Left ventricle myocardium inferior (tissue), 1 donor: ENCODE measurements at regions not wholly inside any gene's neighbourhood (a gene's known extent, or its start where the extent isn't known, plus 50 kb on each side); places are given as distances from the start of the nearest gene placed in this dataset.

Experiments used
- DNase-seq: peaks from one replicate; pipeline ENCODE4 v3.0.0-alpha.2; 2020
- H3K27ac ChIP-seq: fragments of 200-600 bp; replicated peaks from 2 replicates; pipeline ENCODE4 v1.8.0; 2021
- H3K27me3 ChIP-seq: fragments of 200-600 bp; 2 replicates; pipeline ENCODE4 v1.8.0; 2021; ENCODE audit warnings: low read depth
- H3K36me3 ChIP-seq: fragments of 200-600 bp; 2 replicates; pipeline ENCODE4 v1.8.0; 2021
- H3K4me1 ChIP-seq: fragments of 200-600 bp; 2 replicates; pipeline ENCODE4 v1.8.0; 2021
- H3K4me3 ChIP-seq: fragments of 200-600 bp; 2 replicates; pipeline ENCODE4 v1.8.0; 2021; ENCODE audit warnings: mild to moderate bottlenecking, moderate library complexity
- H3K9me3 ChIP-seq: fragments of 200-600 bp; replicated peaks from 2 replicates; pipeline ENCODE4 v1.8.0; 2021
- intact Hi-C: fragments of 100-400 bp; cut with micrococcal nuclease; formaldehyde crosslinking; loops from one replicate; pipeline ENCODE4 v1.11.0; 2022
- TF ChIP-seq, protein P1 (sequence below): fragments of 200-600 bp; IDR thresholded peaks from 2 replicates; pipeline ENCODE4 v1.8.0; 2021; ENCODE audit warnings: antibody characterized with exemption, mild to moderate bottlenecking, borderline replicate concordance
- donor health status: DM: no; HTN: yes; CAD: no; lungs with severe emphysema.

DNA sequence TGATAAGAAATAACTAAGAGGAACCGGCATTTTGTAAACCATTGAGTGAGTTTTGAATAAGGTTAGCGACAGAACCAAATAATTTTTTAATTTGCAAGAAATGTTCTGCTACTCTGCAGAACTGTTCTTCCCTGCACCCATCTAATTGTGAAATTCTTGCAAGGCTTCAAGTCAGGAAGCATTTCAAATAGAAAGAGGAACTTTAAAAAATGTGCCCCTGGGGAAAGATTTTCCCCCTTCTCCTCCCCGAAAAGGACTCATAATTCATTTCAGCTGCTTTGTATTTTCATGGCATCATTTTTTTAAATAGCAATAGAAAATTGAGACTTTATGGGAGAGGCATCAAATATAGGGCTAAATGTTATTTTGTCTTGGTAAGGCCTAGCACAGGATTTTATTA lies 180.9 kb upstream of the ANKRD55 start:
- H3K27me3 ChIP-seq = no peaks in the 10 kb centered on the region
- no peaks in the 10 kb centered on the region for H3K36me3 ChIP-seq
- DNase-seq = no peak
- H3K4me1 ChIP-seq = peaks cover 47% of the 10 kb centered on the region
- TF ChIP-seq, protein P1, sequence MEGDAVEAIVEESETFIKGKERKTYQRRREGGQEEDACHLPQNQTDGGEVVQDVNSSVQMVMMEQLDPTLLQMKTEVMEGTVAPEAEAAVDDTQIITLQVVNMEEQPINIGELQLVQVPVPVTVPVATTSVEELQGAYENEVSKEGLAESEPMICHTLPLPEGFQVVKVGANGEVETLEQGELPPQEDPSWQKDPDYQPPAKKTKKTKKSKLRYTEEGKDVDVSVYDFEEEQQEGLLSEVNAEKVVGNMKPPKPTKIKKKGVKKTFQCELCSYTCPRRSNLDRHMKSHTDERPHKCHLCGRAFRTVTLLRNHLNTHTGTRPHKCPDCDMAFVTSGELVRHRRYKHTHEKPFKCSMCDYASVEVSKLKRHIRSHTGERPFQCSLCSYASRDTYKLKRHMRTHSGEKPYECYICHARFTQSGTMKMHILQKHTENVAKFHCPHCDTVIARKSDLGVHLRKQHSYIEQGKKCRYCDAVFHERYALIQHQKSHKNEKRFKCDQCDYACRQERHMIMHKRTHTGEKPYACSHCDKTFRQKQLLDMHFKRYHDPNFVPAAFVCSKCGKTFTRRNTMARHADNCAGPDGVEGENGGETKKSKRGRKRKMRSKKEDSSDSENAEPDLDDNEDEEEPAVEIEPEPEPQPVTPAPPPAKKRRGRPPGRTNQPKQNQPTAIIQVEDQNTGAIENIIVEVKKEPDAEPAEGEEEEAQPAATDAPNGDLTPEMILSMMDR = no peak
- no peak overlapping the region for H3K4me3 ChIP-seq
- peak overlapping the region; percentile 67 for H3K27ac ChIP-seq
- intact Hi-C loops = no loop called here
- H3K9me3 ChIP-seq = peaks cover 4% of the 10 kb centered on the region

DNA sequence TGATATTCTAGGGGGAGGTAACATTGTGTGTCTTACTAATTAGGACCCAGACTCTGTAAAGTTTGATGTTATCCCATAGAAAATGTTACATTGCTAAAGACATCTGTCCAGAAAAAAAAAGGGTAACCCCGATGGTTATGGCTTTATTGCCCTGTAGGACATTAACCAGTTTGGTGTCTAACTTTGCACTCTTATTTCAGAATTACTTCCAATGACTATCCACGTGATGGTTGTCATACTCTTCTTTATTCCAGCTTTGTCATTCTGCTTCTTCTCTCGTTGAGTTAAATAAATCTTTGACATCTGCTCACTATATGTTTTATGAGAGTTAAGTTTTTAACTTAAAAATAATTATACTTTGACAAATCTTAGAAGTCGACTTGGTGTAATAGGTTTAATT lies 180.4 kb upstream of the ANKRD55 start:
- Histone ChIP-seq H3K27ac (peak overlapping the region; percentile 16), H3K9me3 (no peaks in the 10 kb centered on the region), H3K4me1 (peaks cover 47% of the 10 kb centered on the region)

DNA sequence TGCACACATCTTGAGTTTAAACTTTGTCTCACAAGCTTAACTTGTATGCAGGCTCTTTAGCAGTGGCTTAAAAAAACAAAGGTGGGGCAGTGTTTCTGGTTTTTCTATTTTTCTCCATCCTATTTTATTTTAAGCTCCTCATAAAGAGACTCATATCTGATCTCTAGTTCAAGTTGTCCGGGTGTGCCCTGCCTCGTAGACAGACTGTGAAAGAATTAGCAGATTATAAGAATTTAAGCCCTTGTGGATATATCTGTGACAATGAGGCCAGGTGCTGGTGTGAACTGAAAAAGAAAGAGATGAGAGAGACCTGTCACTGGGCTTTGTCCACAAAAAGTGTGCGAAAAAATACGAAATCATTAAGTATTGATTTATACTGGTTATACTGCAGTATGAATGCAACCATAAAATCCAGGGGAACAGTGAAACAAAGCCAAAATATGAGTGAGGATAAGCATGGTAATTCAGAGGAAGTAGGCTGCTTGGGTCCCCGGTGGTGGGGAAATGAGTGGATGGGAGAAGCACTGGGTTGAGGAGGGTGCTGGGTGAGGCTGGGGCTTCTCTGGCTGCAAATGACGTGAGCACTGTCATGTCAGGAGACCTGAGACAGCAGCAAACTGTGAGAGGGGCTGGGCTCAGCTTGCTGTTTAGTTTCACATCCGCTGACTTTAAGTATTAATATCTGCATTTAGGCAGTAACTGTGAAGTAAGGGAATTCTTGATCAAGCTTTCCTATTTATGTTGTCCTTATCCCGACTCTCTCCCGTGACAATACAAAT lies 179.7 kb upstream of the ANKRD55 start:
- peak; percentile 42 for DNase-seq
- intact Hi-C loops = no loop called here
- no peaks in the 10 kb centered on the region for H3K36me3 ChIP-seq
- peaks cover 47% of the 10 kb centered on the region for H3K4me1 ChIP-seq
- no peaks in the 10 kb centered on the region for H3K27me3 ChIP-seq
- H3K9me3 ChIP-seq = no peaks in the 10 kb centered on the region
- TF ChIP-seq, protein P1 = no peak
- peak overlapping the region; percentile 16 for H3K27ac ChIP-seq
- no peak overlapping the region for H3K4me3 ChIP-seq

More for the DNA sequence above, 180.4 kb upstream of the ANKRD55 start:
- H3K36me3 ChIP-seq = no peaks in the 10 kb centered on the region
- intact Hi-C loops = no loop called here
- no peaks in the 10 kb centered on the region for H3K27me3 ChIP-seq
- no peak overlapping the region for H3K4me3 ChIP-seq
- DNase-seq = no peak
- TF ChIP-seq, protein P1 = no peak

DNA sequence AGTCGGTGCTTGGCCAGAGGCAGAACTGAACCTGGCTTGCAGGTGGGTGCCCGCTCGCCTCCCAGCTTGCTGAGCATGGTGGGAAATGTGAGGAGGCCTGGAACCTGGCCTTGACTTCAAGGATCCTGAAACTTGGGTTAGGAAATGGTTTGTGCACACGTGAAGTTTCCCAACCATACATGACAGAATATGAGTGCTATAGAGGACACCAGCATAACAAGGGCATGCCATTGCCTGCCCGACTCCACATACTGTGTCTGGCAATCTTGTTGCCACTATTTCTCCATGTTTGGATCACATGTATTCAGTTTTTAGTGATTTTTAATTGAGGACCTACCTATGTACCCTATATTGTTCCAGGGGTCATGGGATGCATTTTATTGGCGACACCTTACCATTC lies 177.6 kb upstream of the ANKRD55 start:
- TF ChIP-seq, protein P1 = no peak
- no peaks in the 10 kb centered on the region for H3K9me3 ChIP-seq
- H3K4me1 ChIP-seq = peaks cover 43% of the 10 kb centered on the region
- H3K27me3 ChIP-seq = no peaks in the 10 kb centered on the region
- H3K36me3 ChIP-seq = no peaks in the 10 kb centered on the region
- no peak overlapping the region for H3K4me3 ChIP-seq
- intact Hi-C loops = no loop called here
- no peak overlapping the region for H3K27ac ChIP-seq
- no peak for DNase-seq

DNA sequence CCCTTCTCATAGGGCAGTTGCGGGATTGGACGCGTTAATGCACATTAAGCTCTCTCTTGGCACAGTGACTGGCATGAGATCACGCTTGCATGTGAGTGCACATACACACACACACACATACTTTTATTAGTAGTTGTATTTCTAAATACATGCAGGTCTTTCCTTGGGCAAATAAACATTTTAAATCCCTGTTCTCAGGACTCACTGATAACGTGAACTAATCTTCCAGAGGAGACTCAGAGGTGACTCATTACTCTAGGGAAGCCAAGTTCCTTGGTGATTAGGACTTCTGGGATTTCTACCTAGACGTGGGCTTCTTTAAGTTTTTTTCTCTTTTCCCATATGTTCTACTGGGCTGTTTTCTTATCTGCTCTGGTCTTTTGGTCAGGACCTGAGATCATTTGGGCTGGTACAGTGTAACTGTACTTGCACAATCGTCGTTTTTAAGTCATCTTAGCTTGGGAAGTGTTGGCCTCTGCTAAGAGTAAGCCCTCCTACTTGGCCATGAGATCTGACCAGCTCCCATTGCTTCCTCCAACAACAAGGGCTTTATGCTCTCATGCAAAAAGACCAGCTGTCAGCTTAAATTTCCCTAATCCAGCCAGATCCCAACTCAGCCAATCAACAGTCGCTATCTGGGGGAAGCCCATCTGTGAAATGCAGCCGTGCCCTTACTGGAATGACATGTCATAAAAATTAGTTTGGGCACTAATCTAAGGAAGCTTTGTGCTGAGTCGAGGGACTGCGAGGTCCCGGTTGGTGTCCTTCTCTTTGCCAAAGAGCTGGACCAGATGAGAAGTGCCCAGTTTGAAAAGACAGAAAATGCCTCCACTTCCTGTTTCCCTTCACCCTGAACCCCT lies 176.4 kb upstream of the ANKRD55 start:
- Histone ChIP-seq H3K4me1 (peaks cover 32% of the 10 kb centered on the region), H3K36me3 (no peaks in the 10 kb centered on the region), H3K4me3 (no peak overlapping the region), H3K9me3 (no peaks in the 10 kb centered on the region), H3K27ac (no peak overlapping the region), H3K27me3 (no peaks in the 10 kb centered on the region)
- TF ChIP-seq, protein P1 = no peak
- DNase-seq = no peak
- intact Hi-C loops = no loop called here
